HS-5 (cell line): ENCODE measurements at regions not wholly inside any gene's neighbourhood (a gene's known extent, or its start where the extent isn't known, plus 50 kb on each side); places are given as distances from the start of the nearest gene placed in this dataset.
"Not testable (repeated sequence)": the region's sequence is repeated elsewhere in the genome, so short reads cannot be mapped to it uniquely, and the experiment has no call there.

Experiments used
- DNase-seq: peaks from one replicate; pipeline ENCODE4 v3.0.0-alpha.2; 2012; ENCODE audit warnings: low read depth

GRCh38 chr20:52434453-52434852 lies 242.9 kb upstream of the ZFP64 start:
- DNase-seq = no peak

DNA sequence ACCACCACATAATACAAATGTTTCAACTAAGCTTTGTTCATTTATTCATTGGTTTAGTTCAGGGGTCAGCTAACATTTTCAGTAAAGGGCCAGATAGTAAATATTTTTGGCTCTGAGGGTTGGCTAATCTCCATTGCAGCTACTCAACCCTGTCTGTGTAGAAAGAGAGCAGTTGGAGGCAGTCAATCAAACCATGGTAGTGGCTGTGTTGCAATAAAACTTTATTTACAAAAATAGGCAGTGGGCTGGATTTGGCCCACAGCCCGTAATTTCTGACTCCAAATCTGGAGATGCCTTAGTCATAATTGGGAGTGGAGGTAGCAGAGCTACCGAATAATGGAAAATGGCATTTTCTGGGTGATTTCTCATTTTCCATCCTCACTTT lies 242.5 kb upstream of the ZFP64 start:
- no peak for DNase-seq

GRCh38 chr20:52433326-52434040 lies 241.9 kb upstream of the ZFP64 start:
- DNase-seq = no peak

GRCh38 chr20:52432740-52433139 lies 241.2 kb upstream of the ZFP64 start:
- peak; percentile 60 for DNase-seq

GRCh38 chr20:52429029-52429428 lies 237.4 kb upstream of the ZFP64 start:
- DNase-seq = no peak

- DNase-seq = no peak
Measured at GRCh38 chr20:52427960-52428359, 236.4 kb upstream of the ZFP64 start.

DNA sequence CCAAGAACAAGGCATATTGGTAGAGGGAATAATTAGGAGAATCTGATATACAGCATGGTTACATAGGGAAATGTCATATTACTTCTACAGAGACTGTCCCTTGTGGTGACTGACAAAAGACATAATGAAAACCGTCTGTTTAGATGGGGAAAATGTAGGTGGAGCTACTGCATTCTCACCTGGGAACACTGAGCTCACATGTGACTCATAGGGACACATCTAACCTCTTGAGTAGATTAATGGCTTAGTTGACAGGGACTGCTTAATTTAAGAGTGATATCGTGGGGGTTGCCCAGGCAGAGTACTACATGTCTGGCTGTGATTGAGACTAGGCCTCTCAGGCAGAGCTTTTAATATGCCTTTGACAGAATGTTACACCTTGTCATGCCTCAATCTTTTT lies 235.3 kb upstream of the ZFP64 start:
- no peak for DNase-seq

DNA sequence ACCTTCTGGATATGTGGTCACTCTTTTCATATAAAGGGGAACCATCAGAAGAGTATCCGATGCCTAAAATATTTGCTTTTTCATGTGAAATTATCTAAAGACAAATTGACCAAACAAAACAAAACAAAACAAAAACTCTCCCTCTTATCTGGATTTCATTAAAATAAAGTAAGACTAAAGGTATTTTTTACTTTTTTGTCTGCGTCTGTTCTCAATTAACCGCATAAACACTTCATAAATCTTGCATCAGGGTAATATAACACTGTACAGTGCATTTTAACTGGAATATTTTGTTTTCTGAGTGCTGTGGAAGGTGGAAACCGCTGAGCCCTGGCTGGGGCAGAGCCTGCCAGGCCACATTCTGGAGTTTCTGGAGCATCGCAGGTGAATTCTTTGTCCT lies 234.1 kb upstream of the ZFP64 start:
- DNase-seq = no peak

- DNase-seq = no peak
Measured at GRCh38 chr20:52425253-52425652, 233.7 kb upstream of the ZFP64 start.

DNA sequence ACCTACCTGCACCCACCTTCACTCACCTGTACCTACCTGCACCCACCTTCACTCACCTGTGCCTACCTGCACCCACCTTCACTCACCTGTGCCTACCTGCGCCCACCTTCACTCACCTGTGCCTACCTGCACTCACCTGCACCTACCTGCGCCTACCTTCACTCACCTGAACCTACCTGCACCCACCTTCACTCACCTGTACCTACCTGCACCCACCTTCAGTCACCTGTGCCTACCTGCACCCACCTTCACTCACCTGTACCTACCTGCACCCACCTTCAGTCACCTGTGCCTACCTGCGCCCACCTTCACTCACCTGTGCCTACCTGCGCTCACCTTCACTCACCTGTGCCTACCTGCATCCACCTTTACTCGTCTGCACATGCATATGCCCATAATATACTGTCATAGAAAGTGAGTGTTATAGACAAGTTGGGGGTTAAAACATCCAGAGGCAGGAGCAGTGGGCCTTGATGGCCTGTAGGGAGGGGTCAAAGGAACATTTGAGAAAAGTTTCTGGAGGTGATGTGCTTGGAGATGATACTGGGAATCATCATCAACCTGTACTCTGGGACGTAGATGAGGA lies 232.9 kb upstream of the ZFP64 start:
- DNase-seq = not testable (repeated sequence)

GRCh38 chr20:52423536-52424140 lies 232.1 kb upstream of the ZFP64 start:
- DNase-seq = not testable (repeated sequence)

DNA sequence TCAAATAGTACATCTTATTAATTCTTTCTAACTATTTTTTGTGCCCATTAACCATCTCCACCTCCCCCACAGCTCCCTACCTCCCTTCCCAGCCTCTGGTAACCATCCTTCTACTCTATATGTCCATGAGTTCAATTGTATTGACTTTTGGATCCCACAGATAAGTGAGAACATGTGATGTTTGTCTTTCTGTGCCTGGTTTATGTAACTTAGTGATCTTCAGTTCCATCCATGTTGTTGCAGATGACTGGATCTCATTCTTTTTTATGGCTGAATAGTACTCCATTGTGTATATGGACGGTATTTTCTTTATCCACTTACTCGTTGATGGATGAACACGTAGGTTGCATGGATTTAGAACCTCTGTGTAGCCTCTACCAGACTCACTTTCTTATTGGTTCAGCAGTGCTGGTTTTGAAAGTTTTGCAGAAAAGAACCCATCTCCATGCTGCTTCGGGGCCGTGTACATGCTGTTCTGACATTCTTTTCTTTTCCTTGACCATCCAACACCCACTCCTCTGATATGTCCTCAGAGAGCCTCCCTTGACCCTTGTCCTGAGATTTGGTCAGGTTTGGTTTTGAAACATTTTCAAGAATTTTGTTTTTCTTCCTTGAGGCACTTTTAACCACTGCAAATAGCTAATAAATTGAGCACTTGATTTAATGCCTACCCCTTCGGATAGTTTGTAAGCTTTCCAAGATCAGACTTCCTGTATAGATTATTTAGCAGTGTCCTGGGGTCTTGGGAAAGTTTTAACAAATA lies 231.2 kb upstream of the ZFP64 start:
- DNase-seq = no peak

DNA sequence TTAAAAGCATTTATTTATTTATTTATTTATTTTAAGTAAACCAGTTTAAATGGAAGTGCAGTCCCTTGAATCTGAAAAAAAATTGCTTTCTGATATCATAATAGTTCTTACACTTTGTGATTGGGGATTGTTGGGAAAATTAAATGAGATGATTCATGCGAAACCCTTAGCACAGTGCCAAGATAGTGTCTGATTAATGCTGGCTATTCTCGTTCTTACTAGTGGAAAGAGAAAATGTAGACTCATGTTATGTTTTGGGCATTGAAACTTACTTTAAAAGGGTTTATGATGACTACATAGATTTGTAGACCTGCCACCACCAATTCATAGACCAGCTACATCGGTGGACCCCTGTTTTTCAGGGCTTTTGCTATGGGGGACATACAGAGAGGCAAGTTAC lies 229.2 kb upstream of the ZFP64 start:
- DNase-seq = no peak

DNA sequence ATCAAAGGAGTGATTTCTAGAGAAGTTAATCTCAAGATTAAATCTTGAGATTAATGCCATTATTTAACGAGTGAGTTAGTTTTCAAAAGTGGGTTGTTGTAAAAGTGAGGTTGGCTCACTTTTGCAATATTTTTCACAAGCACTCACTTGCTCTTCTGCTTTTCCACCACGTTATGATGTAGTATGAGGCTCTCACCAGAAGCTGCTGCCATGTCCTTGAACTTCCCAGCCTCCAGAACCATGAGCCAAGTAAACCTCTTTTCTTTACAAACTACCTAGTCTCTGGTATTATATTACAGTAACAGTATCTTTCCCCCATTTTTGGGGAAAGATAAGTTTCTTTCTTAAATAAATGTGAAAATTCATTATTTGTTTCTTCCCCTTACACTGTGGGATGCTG lies 227.6 kb upstream of the ZFP64 start:
- no peak for DNase-seq

- no peak for DNase-seq
Measured at GRCh38 chr20:52416953-52417352, 225.4 kb upstream of the ZFP64 start.

- no peak for DNase-seq
Measured at GRCh38 chr20:52411611-52412010, 220.0 kb upstream of the ZFP64 start.

DNA sequence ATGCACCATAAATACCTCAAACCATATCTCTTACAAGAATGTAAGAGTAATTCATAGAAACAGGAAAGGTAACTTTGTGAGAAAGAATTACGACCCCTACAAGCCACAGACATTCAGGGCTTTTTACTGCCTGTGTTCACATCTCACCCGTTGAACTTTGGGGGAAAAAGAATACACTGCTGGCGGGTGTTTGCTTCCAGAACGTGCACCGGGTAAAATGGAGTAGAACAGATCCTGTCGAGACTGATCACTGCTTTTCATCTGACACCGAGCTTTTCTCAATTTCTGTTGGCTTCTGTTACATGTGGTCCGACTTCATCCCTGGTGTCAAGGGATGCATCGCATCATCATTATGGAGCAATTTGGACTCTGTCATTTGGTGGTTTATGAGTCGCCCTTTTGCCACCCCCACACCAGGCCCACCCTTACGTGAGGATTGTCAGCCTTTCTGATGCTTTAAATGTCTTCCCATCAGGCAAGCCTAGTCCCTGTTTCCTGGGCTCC lies 219.2 kb upstream of the ZFP64 start:
- DNase-seq = no peak

DNA sequence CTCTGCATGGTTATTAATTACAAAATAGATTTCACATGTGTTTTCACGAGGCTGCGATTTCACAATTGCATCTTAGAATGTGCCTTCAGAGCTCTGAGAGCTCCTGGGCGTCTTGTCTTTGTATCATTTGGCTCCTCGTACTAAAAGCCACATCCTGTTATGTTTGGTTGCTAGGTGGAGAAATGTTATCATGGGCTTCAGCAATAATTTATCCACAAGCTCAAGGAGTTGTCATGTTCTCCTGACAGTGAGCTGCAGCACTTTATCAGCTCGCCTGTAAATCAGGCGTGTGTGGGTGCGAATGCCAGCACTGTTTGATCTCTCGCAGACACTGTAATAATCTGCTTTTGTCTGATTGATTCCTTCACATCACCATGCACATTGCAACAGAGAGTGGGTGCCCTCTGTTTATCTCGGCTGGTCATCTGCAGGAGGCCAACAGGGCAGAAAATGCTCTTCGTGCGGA lies 218.6 kb upstream of the ZFP64 start:
- no peak for DNase-seq

DNA sequence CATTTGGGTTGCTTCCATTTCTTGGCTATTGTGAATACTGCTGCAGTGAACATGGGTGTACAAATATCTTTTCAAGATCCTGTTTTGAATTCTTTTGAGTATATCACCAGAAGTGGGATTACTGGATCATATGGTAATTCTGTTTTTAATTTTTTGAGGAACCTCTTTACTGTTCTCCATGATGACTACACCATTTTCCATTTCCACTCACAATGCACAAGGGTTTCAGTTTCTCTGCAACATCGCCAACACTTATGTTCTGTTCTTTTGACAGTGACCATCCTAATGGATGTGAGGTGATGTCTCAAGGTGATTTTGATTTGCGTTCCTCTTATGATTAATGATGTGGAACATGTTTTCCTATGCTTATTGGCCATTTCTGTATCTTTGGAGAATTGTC lies 214.4 kb upstream of the ZFP64 start:
- no peak for DNase-seq

- DNase-seq = no peak
Measured at GRCh38 chr20:52405417-52405816, 213.8 kb upstream of the ZFP64 start.

DNA sequence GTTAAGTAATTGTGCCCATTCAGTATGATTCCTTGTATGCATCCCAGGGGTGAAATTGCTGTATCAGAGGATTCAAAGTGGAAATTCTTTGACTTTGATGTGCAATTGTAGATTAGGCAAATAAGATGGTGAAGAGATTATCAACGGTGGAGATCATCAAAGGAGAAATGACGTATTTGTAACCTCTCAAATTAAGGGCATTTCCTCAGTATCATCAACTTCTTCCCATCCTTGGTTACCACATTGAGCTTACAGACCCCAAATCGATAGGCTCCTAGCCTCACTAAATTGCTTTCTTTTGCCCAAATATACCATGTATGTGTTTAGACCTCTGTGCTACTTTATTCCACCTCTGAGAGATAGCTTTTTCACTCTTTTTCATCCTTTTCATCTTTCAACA lies 213.1 kb upstream of the ZFP64 start:
- no peak for DNase-seq

- DNase-seq = no peak
Measured at GRCh38 chr20:52402950-52403349, 211.4 kb upstream of the ZFP64 start.

DNA sequence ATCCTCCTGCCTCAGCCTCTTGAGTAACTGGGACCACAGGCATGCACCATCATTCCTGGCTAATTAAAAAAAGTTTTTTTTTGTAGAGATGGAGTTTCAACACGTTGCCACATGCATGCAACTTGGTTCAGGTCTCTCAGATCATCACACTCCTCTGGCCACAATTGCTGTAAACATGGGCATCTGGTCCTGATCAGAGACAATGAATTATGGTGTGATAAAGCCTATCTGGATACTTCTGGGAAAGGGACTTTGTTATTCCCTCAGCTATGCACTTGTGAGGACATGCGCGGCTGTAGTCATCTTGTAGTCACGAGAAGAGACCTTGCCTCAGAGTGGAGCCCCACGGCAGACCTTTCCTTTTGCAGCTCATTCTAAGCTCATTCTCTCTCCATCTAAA lies 210.9 kb upstream of the ZFP64 start:
- peak; percentile 61 for DNase-seq
